ENCODE measurements at regions not wholly inside any gene's neighbourhood (a gene's known extent, or its start where the extent isn't known, plus 50 kb on each side); places are given as distances from the start of the nearest gene placed in this dataset.

DNA sequence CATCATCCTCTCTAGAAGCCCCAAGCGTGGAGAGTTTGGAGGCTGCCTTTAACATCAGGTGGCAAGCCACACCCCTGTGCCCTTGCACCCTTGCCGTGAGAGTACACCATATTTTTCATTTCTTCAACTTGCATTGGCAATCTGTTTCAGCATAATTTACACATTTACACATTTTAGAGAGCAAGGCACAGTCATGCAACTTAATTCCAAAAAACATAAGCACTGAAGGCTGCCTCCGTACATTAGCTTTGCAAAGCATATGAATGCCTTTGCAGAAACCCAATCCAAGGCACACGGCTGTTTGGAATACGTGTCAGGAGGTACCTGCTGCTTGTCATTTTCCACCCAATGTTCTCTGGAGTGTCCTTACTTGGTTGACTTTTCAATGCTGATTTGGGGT is 833.1 kb downstream of the VRK1 start:
- ChIA-PET POLR2A (no interaction called here), CTCF (no interaction called here)
- no peak for TF ChIP-seq CTCF (IDR thresholded peaks at IDR 0.05; ENCODE audit: control extremely low read depth, extremely low read depth, low read depth, missing control alignments)
- DNase-seq (ENCODE audit: extremely low spot score) = no peak

DNA sequence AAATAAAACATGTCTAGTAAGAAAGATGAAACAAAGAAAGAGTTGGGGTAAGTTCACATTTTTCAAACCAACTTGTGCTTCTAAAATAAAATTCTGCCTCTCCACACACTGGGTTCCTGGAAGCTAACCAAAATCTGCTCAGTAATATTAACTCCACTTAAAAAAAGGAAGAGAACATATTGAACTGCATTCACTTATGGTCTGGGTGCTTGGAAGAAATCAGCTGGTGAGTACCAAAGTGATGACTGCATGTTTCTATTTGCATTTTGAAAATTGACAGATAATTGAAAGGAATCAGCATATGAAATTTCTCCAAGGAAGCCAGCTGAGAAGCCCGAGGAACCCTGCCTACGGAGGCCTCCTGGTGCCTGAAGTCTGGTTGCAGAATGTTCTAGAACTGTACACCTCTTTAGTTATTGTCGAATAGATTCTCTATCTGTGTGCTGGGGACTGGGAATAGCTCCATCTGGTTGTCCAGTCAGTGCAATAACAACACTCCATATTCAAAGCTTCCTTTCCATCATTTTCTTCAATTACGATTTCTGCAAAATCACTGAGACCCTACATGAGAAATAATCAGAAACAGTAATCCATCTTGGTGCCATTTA is 836.1 kb downstream of the VRK1 start:
- DNase-seq (ENCODE audit: extremely low spot score) = no peak
- CTCF ChIA-PET = no interaction called here
- TF ChIP-seq CTCF (IDR thresholded peaks at IDR 0.05; ENCODE audit: control extremely low read depth, extremely low read depth, low read depth, missing control alignments) = no peak
- POLR2A ChIA-PET = no interaction called here

DNA sequence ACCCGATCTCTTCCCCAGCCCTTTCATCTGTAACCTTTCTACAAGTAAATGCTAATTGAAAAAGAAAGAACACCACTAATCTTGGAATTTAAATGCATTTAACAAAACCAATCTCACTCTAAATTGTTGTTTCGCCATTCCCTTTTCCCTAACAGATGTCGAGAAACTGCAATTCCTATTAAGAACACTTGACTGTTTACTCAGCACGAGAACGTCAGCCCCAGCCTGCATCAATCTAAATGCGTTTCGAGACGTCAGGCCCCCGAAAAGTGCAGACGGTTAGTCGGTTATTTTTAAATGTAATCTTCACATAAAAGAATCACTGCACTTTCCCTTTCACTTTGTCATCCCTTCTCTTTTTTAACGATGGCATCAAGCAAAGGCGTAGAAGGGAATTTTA is 837.6 kb downstream of the VRK1 start:
- POLR2A ChIA-PET = no interaction called here
- CTCF ChIA-PET = no interaction called here
- DNase-seq (ENCODE audit: extremely low spot score) = no peak
- TF ChIP-seq CTCF (IDR thresholded peaks at IDR 0.05; ENCODE audit: control extremely low read depth, extremely low read depth, low read depth, missing control alignments) = no peak

DNA sequence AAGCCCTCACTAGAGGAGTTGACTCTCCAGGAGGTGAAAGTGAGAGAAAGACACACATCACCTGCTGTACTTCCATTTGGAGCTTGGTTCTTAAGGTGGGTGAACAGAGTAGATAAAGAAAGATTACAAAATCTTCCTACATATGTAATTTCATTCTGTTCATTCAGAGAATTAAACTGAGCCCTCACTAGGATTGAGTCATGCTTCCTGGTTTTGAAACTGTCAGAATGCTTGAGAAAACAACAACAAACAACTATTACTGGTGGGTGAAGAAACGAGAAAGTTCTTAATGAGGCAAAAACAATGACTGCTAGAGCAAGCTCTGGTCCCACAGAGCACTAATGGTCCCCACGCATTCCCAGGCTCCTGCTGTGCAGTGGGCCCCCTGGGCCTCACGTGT is 841.7 kb downstream of the VRK1 start:
- POLR2A ChIA-PET = no interaction called here

GRCh38 chr14:97640031-97640430 is 842.8 kb downstream of the VRK1 start:
- TF ChIP-seq CTCF (IDR thresholded peaks at IDR 0.05; ENCODE audit: control extremely low read depth, extremely low read depth, low read depth, missing control alignments) = no peak
- no peak for DNase-seq (ENCODE audit: extremely low spot score)
- POLR2A ChIA-PET = no interaction called here
- CTCF ChIA-PET = no interaction called here

More for the DNA sequence above, 841.7 kb downstream of the VRK1 start:
- DNase-seq (ENCODE audit: extremely low spot score) = no peak
- TF ChIP-seq CTCF (IDR thresholded peaks at IDR 0.05; ENCODE audit: control extremely low read depth, extremely low read depth, low read depth, missing control alignments) = no peak
- CTCF ChIA-PET = no interaction called here

- CTCF ChIA-PET = no interaction called here
- DNase-seq (ENCODE audit: extremely low spot score) = no peak
- POLR2A ChIA-PET = no interaction called here
- no peak for TF ChIP-seq CTCF (IDR thresholded peaks at IDR 0.05; ENCODE audit: control extremely low read depth, extremely low read depth, low read depth, missing control alignments)
These were observed 844.6 kb downstream of the VRK1 start for GRCh38 chr14:97641827-97642226.

DNA sequence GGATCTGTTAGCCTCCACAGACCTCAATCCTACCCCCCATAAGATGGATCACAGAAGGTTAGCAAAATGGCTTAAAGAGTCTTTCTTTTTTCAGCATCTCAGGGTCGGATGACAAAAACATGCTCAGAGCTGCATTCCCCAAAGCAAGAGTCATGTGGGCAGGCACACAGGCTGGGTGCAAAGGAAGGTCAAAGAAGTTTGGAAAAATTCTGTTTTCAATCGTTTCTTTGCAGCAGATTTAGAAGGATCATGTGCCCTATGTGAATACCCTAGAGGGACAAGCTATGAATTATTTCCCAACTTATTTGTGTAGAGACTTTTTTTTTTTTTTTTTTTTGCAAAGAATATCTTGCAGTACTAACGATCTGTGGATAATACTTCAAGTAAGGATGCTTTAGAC is 845.4 kb downstream of the VRK1 start:
- TF ChIP-seq CTCF (IDR thresholded peaks at IDR 0.05; ENCODE audit: control extremely low read depth, extremely low read depth, low read depth, missing control alignments) = no peak
- no peak for DNase-seq (ENCODE audit: extremely low spot score)
- ChIA-PET CTCF (no interaction called here), POLR2A (no interaction called here)
